ENCODE measurements at regions not wholly inside any gene's neighbourhood (a gene's known extent, or its start where the extent isn't known, plus 50 kb on each side); places are given as distances from the start of the nearest gene placed in this dataset.
"Not testable (repeated sequence)": the region's sequence is repeated elsewhere in the genome, so short reads cannot be mapped to it uniquely, and the experiment has no call there.

GRCh38 chr4:23967281-23967680 is 77.4 kb upstream of the PPARGC1A start:
- Mint-ChIP-seq H3K36me3 (no peaks in the 10 kb centered on the region), H3K4me1 (no peaks in the 10 kb centered on the region), H3K27ac (no peak overlapping the region), H3K9me3 (no peaks in the 10 kb centered on the region), H3K27me3 (no peaks in the 10 kb centered on the region), H3K4me3 (no peak overlapping the region)
- DNase-seq (ENCODE audit: low spot score in 2 of 2) (no peak), ATAC-seq (ENCODE audit: low read depth) (no peak)

GRCh38 chr4:23966725-23967124 is 76.9 kb upstream of the PPARGC1A start:
- ATAC-seq (ENCODE audit: low read depth), result no peak
- H3K4me1 Mint-ChIP-seq, result no peaks in the 10 kb centered on the region
- no peaks in the 10 kb centered on the region for H3K36me3 Mint-ChIP-seq
- no peaks in the 10 kb centered on the region for H3K27me3 Mint-ChIP-seq
- H3K9me3 Mint-ChIP-seq, result no peaks in the 10 kb centered on the region
- no peak overlapping the region for H3K4me3 Mint-ChIP-seq
- DNase-seq (ENCODE audit: low spot score in 2 of 2), result no peak
- no peak overlapping the region for H3K27ac Mint-ChIP-seq

- Mint-ChIP-seq H3K27ac (no peak overlapping the region), H3K9me3 (no peaks in the 10 kb centered on the region), H3K4me3 (no peak overlapping the region), H3K27me3 (no peaks in the 10 kb centered on the region), H3K36me3 (no peaks in the 10 kb centered on the region), H3K4me1 (no peaks in the 10 kb centered on the region)
- no peak for DNase-seq (ENCODE audit: low spot score in 2 of 2)
- no peak for ATAC-seq (ENCODE audit: low read depth)
These were observed 72.6 kb upstream of the PPARGC1A start for GRCh38 chr4:23962462-23962861.

GRCh38 chr4:23961395-23961794 is 71.5 kb upstream of the PPARGC1A start:
- H3K4me1 Mint-ChIP-seq; H3K27me3 Mint-ChIP-seq; ATAC-seq (ENCODE audit: low read depth); H3K36me3 Mint-ChIP-seq; DNase-seq (ENCODE audit: low spot score in 2 of 2); H3K27ac Mint-ChIP-seq; H3K4me3 Mint-ChIP-seq; H3K9me3 Mint-ChIP-seq: not testable (repeated sequence)

- ATAC-seq (ENCODE audit: low read depth) (no peak), DNase-seq (ENCODE audit: low spot score in 2 of 2) (no peak)
- Mint-ChIP-seq H3K27ac (no peak overlapping the region), H3K36me3 (no peaks in the 10 kb centered on the region), H3K9me3 (no peaks in the 10 kb centered on the region), H3K27me3 (no peaks in the 10 kb centered on the region), H3K4me3 (no peak overlapping the region), H3K4me1 (no peaks in the 10 kb centered on the region)
These were observed 69.7 kb upstream of the PPARGC1A start for GRCh38 chr4:23959396-23960148.

GRCh38 chr4:23958749-23959148 is 68.9 kb upstream of the PPARGC1A start:
- Mint-ChIP-seq H3K27ac (no peak overlapping the region), H3K9me3 (no peaks in the 10 kb centered on the region), H3K36me3 (no peaks in the 10 kb centered on the region), H3K4me3 (no peak overlapping the region), H3K27me3 (no peaks in the 10 kb centered on the region), H3K4me1 (no peaks in the 10 kb centered on the region)
- DNase-seq (ENCODE audit: low spot score in 2 of 2) (no peak), ATAC-seq (ENCODE audit: low read depth) (no peak)

GRCh38 chr4:23957465-23957864 is 67.6 kb upstream of the PPARGC1A start:
- no peak overlapping the region for H3K4me3 Mint-ChIP-seq
- DNase-seq (ENCODE audit: low spot score in 2 of 2) (no peak), ATAC-seq (ENCODE audit: low read depth) (no peak)
- no peaks in the 10 kb centered on the region for H3K27me3 Mint-ChIP-seq
- no peaks in the 10 kb centered on the region for H3K36me3 Mint-ChIP-seq
- H3K4me1 Mint-ChIP-seq, result no peaks in the 10 kb centered on the region
- no peak overlapping the region for H3K27ac Mint-ChIP-seq
- peaks cover 3% of the 10 kb centered on the region for H3K9me3 Mint-ChIP-seq

GRCh38 chr4:23956601-23957364 is 66.9 kb upstream of the PPARGC1A start:
- Mint-ChIP-seq H3K9me3 (peaks cover 5% of the 10 kb centered on the region), H3K27ac (no peak overlapping the region), H3K4me1 (no peaks in the 10 kb centered on the region), H3K4me3 (no peak overlapping the region), H3K36me3 (no peaks in the 10 kb centered on the region), H3K27me3 (no peaks in the 10 kb centered on the region)
- DNase-seq (ENCODE audit: low spot score in 2 of 2) (no peak), ATAC-seq (ENCODE audit: low read depth) (no peak)

- ATAC-seq (ENCODE audit: low read depth), result no peak
- no peaks in the 10 kb centered on the region for H3K27me3 Mint-ChIP-seq
- peaks cover 8% of the 10 kb centered on the region for H3K9me3 Mint-ChIP-seq
- no peak overlapping the region for H3K4me3 Mint-ChIP-seq
- H3K27ac Mint-ChIP-seq, result no peak overlapping the region
- no peaks in the 10 kb centered on the region for H3K4me1 Mint-ChIP-seq
- no peaks in the 10 kb centered on the region for H3K36me3 Mint-ChIP-seq
- DNase-seq (ENCODE audit: low spot score in 2 of 2), result no peak
These were observed 62.4 kb upstream of the PPARGC1A start for GRCh38 chr4:23952258-23952657.

GRCh38 chr4:23947826-23948225 is 58.0 kb upstream of the PPARGC1A start:
- no peak for ATAC-seq (ENCODE audit: low read depth)

GRCh38 chr4:23946299-23946698 is 56.5 kb upstream of the PPARGC1A start:
- Mint-ChIP-seq H3K36me3 (no peaks in the 10 kb centered on the region), H3K27ac (no peak overlapping the region), H3K4me1 (no peaks in the 10 kb centered on the region), H3K9me3 (peaks cover 4% of the 10 kb centered on the region), H3K27me3 (peaks cover 1% of the 10 kb centered on the region), H3K4me3 (no peak overlapping the region)
- no peak for DNase-seq (ENCODE audit: low spot score in 2 of 2)
- no peak for ATAC-seq (ENCODE audit: low read depth)

More at GRCh38 chr4:23947826-23948225, 58.0 kb upstream of the PPARGC1A start:
- no peaks in the 10 kb centered on the region for H3K4me1 Mint-ChIP-seq
- H3K27me3 Mint-ChIP-seq, result peaks cover 1% of the 10 kb centered on the region
- DNase-seq (ENCODE audit: low spot score in 2 of 2), result no peak
- H3K4me3 Mint-ChIP-seq, result no peak overlapping the region
- no peak overlapping the region for H3K27ac Mint-ChIP-seq
- H3K9me3 Mint-ChIP-seq, result peaks cover 8% of the 10 kb centered on the region
- H3K36me3 Mint-ChIP-seq, result no peaks in the 10 kb centered on the region

GRCh38 chr4:23945451-23946017 is 55.7 kb upstream of the PPARGC1A start:
- H3K27me3 Mint-ChIP-seq, result peaks cover 1% of the 10 kb centered on the region
- no peak for ATAC-seq (ENCODE audit: low read depth)
- H3K36me3 Mint-ChIP-seq, result no peaks in the 10 kb centered on the region
- no peak for DNase-seq (ENCODE audit: low spot score in 2 of 2)
- no peaks in the 10 kb centered on the region for H3K4me1 Mint-ChIP-seq
- no peak overlapping the region for H3K27ac Mint-ChIP-seq
- H3K4me3 Mint-ChIP-seq, result no peak overlapping the region
- peaks cover 4% of the 10 kb centered on the region for H3K9me3 Mint-ChIP-seq

- not testable (repeated sequence) for ATAC-seq (ENCODE audit: low read depth); H3K36me3 Mint-ChIP-seq; H3K27ac Mint-ChIP-seq
These were observed 54.7 kb upstream of the PPARGC1A start for GRCh38 chr4:23944556-23944955.

GRCh38 chr4:23943478-23943877 is 53.6 kb upstream of the PPARGC1A start:
- Mint-ChIP-seq H3K9me3 (peaks cover 3% of the 10 kb centered on the region), H3K4me1 (no peaks in the 10 kb centered on the region), H3K27ac (no peak overlapping the region), H3K4me3 (no peak overlapping the region), H3K27me3 (peaks cover 1% of the 10 kb centered on the region), H3K36me3 (no peaks in the 10 kb centered on the region)
- ATAC-seq (ENCODE audit: low read depth) (no peak), DNase-seq (ENCODE audit: low spot score in 2 of 2) (no peak)

More at GRCh38 chr4:23944556-23944955, 54.7 kb upstream of the PPARGC1A start:
- H3K9me3 Mint-ChIP-seq; H3K4me3 Mint-ChIP-seq; H3K4me1 Mint-ChIP-seq; DNase-seq (ENCODE audit: low spot score in 2 of 2); H3K27me3 Mint-ChIP-seq: not testable (repeated sequence)

Measured in memory B cell (primary cell).